Cardiac muscle cell (in vitro differentiated cells and primary cell): ENCODE measurements at regions not wholly inside any gene's neighbourhood (a gene's known extent, or its start where the extent isn't known, plus 50 kb on each side); places are given as distances from the start of the nearest gene placed in this dataset.

Source experiments
- DNase-seq, 2 donors: peaks; one replicate each; pipeline versions ENCODE4 v3.0.0 to v3.0.0-alpha.2; 2010 to 2017; ENCODE audit warnings: low read depth in 1 of 2, low spot score in 1 of 2
- H3K27ac ChIP-seq: fragments of 200-600 bp; sonication (generic); 2 replicates; pipeline ENCODE4 v1.5.1; 2016
- H3K27me3 ChIP-seq: fragments of 200-600 bp; sonication (generic); 2 replicates; pipeline ENCODE4 v1.6.0; 2016; ENCODE audit warnings: control low read depth
- H3K36me3 ChIP-seq: fragments of 200-600 bp; sonication (generic); 2 replicates; pipeline ENCODE4 v1.5.1; 2016; ENCODE audit warnings: control low read depth
- H3K4me1 ChIP-seq: fragments of 200-600 bp; sonication (generic); 2 replicates; pipeline ENCODE4 v1.8.1; 2017; ENCODE audit warnings: low read depth, mild to moderate bottlenecking, mixed run types
- H3K4me3 ChIP-seq: fragments of 200-600 bp; sonication (generic); 2 replicates; pipeline ENCODE4 v1.5.1; 2016; ENCODE audit warnings: mild to moderate bottlenecking
- H3K9me3 ChIP-seq: fragments of 200-600 bp; sonication (generic); 2 replicates; pipeline ENCODE4 v1.5.1; 2017; ENCODE audit warnings: low read depth, mild to moderate bottlenecking, control low read depth
- TF ChIP-seq, protein P1 (sequence below): IDR thresholded peaks from 2 replicates; pipeline ENCODE4 v1.5.1; 2012; ENCODE audit warnings: low read depth, mild to moderate bottlenecking, low read length

DNA sequence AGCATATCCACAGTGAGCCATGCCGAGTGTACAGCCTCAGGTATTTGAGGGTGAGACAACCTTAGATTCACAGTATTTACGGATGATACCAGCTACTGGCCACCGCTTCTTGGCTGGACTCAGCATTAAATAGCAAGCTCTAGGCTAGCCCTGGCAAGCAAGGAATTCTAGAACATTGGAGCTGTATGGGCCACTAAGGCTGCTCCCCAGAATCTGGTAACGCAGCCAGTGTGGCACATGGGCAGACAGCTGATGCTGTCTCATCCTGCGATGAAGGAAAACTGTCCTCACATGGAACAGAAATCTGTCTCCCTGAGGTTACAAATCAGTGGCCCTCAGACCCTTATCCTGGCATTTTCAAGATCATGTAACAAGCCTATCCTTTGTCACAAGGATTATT, 57.6 kb upstream of the RGMA start:
- Histone ChIP-seq H3K27me3 (peaks cover 37% of the 10 kb centered on the region), H3K4me3 (no peak overlapping the region), H3K9me3 (no peaks in the 10 kb centered on the region), H3K27ac (no peak overlapping the region), H3K4me1 (no peaks in the 10 kb centered on the region), H3K36me3 (no peaks in the 10 kb centered on the region)
- TF ChIP-seq, protein P1, sequence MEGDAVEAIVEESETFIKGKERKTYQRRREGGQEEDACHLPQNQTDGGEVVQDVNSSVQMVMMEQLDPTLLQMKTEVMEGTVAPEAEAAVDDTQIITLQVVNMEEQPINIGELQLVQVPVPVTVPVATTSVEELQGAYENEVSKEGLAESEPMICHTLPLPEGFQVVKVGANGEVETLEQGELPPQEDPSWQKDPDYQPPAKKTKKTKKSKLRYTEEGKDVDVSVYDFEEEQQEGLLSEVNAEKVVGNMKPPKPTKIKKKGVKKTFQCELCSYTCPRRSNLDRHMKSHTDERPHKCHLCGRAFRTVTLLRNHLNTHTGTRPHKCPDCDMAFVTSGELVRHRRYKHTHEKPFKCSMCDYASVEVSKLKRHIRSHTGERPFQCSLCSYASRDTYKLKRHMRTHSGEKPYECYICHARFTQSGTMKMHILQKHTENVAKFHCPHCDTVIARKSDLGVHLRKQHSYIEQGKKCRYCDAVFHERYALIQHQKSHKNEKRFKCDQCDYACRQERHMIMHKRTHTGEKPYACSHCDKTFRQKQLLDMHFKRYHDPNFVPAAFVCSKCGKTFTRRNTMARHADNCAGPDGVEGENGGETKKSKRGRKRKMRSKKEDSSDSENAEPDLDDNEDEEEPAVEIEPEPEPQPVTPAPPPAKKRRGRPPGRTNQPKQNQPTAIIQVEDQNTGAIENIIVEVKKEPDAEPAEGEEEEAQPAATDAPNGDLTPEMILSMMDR = no peak
- no peak for DNase-seq

GRCh38 chr15:93146196-93146595, 57.2 kb upstream of the RGMA start:
- H3K9me3 ChIP-seq = no peaks in the 10 kb centered on the region
- no peak for DNase-seq
- no peaks in the 10 kb centered on the region for H3K4me1 ChIP-seq
- H3K36me3 ChIP-seq = no peaks in the 10 kb centered on the region
- no peak overlapping the region for H3K4me3 ChIP-seq
- no peak overlapping the region for H3K27ac ChIP-seq
- peaks cover 37% of the 10 kb centered on the region for H3K27me3 ChIP-seq
- TF ChIP-seq, protein P1 = no peak

- Histone ChIP-seq H3K36me3 (no peaks in the 10 kb centered on the region), H3K27ac (no peak overlapping the region), H3K4me3 (no peak overlapping the region), H3K9me3 (no peaks in the 10 kb centered on the region), H3K27me3 (peaks cover 30% of the 10 kb centered on the region), H3K4me1 (no peaks in the 10 kb centered on the region)
- DNase-seq = no peak
- TF ChIP-seq, protein P1 = no peak
Measured at GRCh38 chr15:93144463-93145236, 55.6 kb upstream of the RGMA start.

- Histone ChIP-seq H3K27ac (no peak overlapping the region), H3K4me3 (no peak overlapping the region)
Measured at GRCh38 chr15:93143186-93143585, 54.2 kb upstream of the RGMA start.

DNA sequence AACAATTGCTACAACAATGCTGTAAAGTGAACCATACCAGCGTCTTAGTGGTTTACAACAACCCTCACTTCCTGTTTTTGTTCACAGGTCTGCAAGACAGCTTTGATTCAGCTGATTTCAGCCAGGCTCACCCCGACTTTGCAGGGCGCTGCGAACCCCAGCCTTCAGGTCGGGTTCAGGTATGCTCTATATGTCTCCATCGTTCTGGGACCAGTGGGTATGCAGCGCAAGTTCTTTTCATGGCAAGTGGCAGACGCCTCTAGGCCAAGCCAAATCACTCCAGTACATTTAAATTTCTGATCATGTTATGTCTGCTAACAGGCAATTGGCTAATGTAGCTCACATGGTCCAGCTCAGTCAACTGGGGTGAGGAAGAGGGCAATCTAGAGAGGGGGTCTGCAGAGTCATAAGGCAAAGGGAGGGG, 52.4 kb upstream of the RGMA start:
- H3K27ac ChIP-seq = no peak overlapping the region
- H3K27me3 ChIP-seq = peaks cover 34% of the 10 kb centered on the region
- no peaks in the 10 kb centered on the region for H3K4me1 ChIP-seq
- H3K9me3 ChIP-seq = no peaks in the 10 kb centered on the region
- no peaks in the 10 kb centered on the region for H3K36me3 ChIP-seq
- TF ChIP-seq, protein P1 = no peak
- DNase-seq = no peak
- no peak overlapping the region for H3K4me3 ChIP-seq

More at GRCh38 chr15:93143186-93143585, 54.2 kb upstream of the RGMA start:
- Histone ChIP-seq H3K9me3 (no peaks in the 10 kb centered on the region), H3K4me1 (no peaks in the 10 kb centered on the region), H3K36me3 (no peaks in the 10 kb centered on the region), H3K27me3 (peaks cover 36% of the 10 kb centered on the region)
- TF ChIP-seq, protein P1 = no peak
- no peak for DNase-seq
